ENCODE measurements at regions not wholly inside any gene's neighbourhood (a gene's known extent, or its start where the extent isn't known, plus 50 kb on each side); places are given as distances from the start of the nearest gene placed in this dataset.

DNA sequence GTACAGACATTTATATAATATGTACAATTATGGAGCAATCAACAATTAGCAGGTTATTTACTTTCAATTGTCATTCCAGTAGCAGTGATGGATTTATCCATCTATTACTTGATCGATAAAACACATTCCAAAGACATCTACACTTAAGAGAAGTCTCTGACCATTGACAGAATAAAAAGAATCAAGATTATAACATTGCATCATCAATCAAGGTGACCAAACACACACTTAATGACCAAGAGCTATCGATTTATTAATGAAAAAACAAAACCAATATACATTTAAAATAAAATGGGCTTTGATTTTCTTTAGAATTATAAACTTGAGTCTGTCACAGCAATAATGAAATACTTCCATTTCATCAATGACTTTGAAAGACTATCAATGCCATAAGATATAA is 170.2 kb upstream of the CDKN3 start:
- TF ChIP-seq POLR2A (IDR thresholded peaks at IDR 0.05; ENCODE audit: low read depth, low read length): no peak
- TF ChIP-seq POLR2AphosphoS5 (IDR thresholded peaks at IDR 0.05; ENCODE audit: low read depth, low read length): no peak
- no peak for TF ChIP-seq TAF1 (IDR thresholded peaks at IDR 0.05; ENCODE audit: borderline replicate concordance, low read depth, low read length)

Measured in GM12892 (cell line).